Cardiac muscle cell (in vitro differentiated cells and primary cell): ENCODE measurements at regions not wholly inside any gene's neighbourhood (a gene's known extent, or its start where the extent isn't known, plus 50 kb on each side); places are given as distances from the start of the nearest gene placed in this dataset.

Experiments
- DNase-seq, 2 donors: peaks; one replicate each; pipeline versions ENCODE4 v3.0.0 to v3.0.0-alpha.2; 2010 to 2017; ENCODE audit warnings: low read depth in 1 of 2, low spot score in 1 of 2
- H3K27ac ChIP-seq: fragments of 200-600 bp; sonication (generic); 2 replicates; pipeline ENCODE4 v1.5.1; 2016
- H3K27me3 ChIP-seq: fragments of 200-600 bp; sonication (generic); 2 replicates; pipeline ENCODE4 v1.6.0; 2016; ENCODE audit warnings: control low read depth
- H3K36me3 ChIP-seq: fragments of 200-600 bp; sonication (generic); 2 replicates; pipeline ENCODE4 v1.5.1; 2016; ENCODE audit warnings: control low read depth
- H3K4me1 ChIP-seq: fragments of 200-600 bp; sonication (generic); 2 replicates; pipeline ENCODE4 v1.8.1; 2017; ENCODE audit warnings: low read depth, mild to moderate bottlenecking, mixed run types
- H3K4me3 ChIP-seq: fragments of 200-600 bp; sonication (generic); 2 replicates; pipeline ENCODE4 v1.5.1; 2016; ENCODE audit warnings: mild to moderate bottlenecking
- H3K9me3 ChIP-seq: fragments of 200-600 bp; sonication (generic); 2 replicates; pipeline ENCODE4 v1.5.1; 2017; ENCODE audit warnings: low read depth, mild to moderate bottlenecking, control low read depth
- CTCF ChIP-seq: IDR thresholded peaks from 2 replicates; pipeline ENCODE4 v1.5.1; 2012; ENCODE audit warnings: low read depth, mild to moderate bottlenecking, low read length

DNA sequence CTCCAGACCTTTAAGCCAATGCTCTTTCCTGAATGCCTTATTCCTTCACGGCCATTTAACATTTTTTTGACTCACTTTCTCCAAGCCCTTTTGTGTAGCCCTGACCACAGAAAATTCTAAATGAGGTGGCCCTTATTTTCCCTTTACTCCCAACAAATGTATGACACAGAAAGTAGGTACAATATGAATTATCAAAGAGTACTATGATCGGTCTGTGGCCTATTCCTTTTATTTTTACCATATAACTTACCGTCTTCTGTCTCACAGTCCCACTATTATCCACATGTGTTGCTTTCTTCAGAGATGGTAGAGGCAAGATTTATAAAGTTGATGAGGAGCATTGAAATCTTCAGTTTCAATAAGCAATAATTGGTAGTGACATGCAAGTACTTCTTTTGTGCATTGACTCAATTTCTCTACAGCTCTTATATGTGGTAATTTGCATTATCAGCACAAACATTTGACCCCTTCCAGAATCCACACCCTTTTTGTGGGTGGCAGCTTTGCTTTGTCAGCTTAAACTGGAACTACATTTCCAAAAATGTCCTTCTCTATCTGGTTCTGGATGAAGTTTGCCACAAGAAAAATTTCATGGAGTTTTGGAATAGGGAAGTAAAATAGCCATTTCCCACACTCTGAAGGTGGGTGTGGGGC is 143.8 kb upstream of the GADL1 start:
- DNase-seq, result no peak
- no peak overlapping the region for H3K27ac ChIP-seq
- no peak overlapping the region for H3K4me3 ChIP-seq
- H3K36me3 ChIP-seq, result no peaks in the 10 kb centered on the region
- no peaks in the 10 kb centered on the region for H3K27me3 ChIP-seq
- no peak for TF ChIP-seq CTCF
- H3K9me3 ChIP-seq, result no peaks in the 10 kb centered on the region
- H3K4me1 ChIP-seq, result no peaks in the 10 kb centered on the region

DNA sequence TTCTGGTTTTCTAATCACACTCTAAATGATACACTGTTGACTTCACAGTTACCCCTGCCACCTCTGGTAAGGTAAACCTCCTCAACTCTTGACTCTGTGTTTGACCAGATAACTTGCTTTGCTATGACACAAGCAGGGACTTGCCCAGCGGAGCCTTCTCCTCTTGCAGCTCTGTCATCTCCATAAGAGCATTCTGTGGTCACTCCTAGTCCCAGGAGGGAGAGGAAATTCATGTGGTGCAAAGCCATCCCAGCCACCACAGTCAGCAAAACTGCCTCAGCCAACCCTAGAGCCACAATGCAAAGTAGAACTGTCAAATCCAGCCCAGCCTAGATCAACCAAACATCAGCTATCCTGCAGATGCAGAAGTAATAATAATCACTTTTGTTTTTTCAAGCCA is 144.7 kb upstream of the GADL1 start:
- Histone ChIP-seq H3K36me3 (no peaks in the 10 kb centered on the region), H3K4me3 (no peak overlapping the region), H3K27me3 (no peaks in the 10 kb centered on the region), H3K27ac (no peak overlapping the region), H3K9me3 (no peaks in the 10 kb centered on the region), H3K4me1 (no peaks in the 10 kb centered on the region)
- TF ChIP-seq CTCF, result no peak
- DNase-seq, result no peak

- Histone ChIP-seq H3K27me3 (no peaks in the 10 kb centered on the region), H3K27ac (peak overlapping the region; percentile 49), H3K36me3 (no peaks in the 10 kb centered on the region), H3K4me3 (no peak overlapping the region), H3K4me1 (no peaks in the 10 kb centered on the region), H3K9me3 (no peaks in the 10 kb centered on the region)
- DNase-seq, result peak; percentile 40 to 51
- no peak for TF ChIP-seq CTCF
These were observed 146.9 kb upstream of the GADL1 start for GRCh38 chr3:31041161-31041978.

DNA sequence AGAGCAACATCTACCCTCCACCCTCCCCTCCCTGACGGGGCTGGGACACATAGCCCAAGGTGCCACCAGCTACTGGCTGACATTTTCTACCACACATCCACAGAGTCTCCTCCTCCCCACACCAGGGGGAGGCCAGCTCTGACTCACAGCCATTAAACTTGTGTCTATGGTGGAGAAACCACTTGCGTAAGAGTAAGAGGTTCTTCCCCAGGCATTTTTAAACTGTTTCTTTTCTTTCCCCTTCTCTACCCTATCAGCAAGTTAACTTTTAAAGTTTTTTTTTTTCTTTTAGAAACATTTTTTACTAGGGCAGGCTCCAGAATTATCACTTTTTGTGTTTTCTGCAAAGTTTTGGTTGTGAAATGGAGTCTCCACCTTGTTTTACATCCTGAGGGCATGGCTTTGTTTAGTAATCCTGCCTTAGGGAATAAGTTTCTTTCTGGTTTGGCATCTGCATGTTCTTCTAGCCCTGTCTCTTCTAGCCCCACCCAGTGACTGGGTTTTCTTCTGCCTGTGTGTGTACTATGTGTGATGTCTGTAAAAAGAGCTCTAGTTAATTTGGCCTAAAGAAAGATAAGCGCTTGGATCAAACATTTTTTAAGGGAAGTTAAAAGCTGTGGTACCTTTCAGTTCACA is 148.8 kb upstream of the GADL1 start:
- H3K9me3 ChIP-seq, result no peaks in the 10 kb centered on the region
- no peak for TF ChIP-seq CTCF
- H3K4me1 ChIP-seq, result no peaks in the 10 kb centered on the region
- H3K27ac ChIP-seq, result no peak overlapping the region
- H3K4me3 ChIP-seq, result no peak overlapping the region
- no peaks in the 10 kb centered on the region for H3K27me3 ChIP-seq
- no peaks in the 10 kb centered on the region for H3K36me3 ChIP-seq
- DNase-seq, result peak in 1 of 2 donors; percentile 23

GRCh38 chr3:31047673-31048072 is 153.2 kb upstream of the GADL1 start:
- no peak overlapping the region for H3K27ac ChIP-seq
- no peaks in the 10 kb centered on the region for H3K9me3 ChIP-seq
- TF ChIP-seq CTCF, result no peak
- H3K36me3 ChIP-seq, result no peaks in the 10 kb centered on the region
- no peak for DNase-seq
- no peak overlapping the region for H3K4me3 ChIP-seq
- H3K27me3 ChIP-seq, result no peaks in the 10 kb centered on the region
- no peaks in the 10 kb centered on the region for H3K4me1 ChIP-seq
